ENCODE measurements at regions not wholly inside any gene's neighbourhood (a gene's known extent, or its start where the extent isn't known, plus 50 kb on each side); places are given as distances from the start of the nearest gene placed in this dataset.

DNA sequence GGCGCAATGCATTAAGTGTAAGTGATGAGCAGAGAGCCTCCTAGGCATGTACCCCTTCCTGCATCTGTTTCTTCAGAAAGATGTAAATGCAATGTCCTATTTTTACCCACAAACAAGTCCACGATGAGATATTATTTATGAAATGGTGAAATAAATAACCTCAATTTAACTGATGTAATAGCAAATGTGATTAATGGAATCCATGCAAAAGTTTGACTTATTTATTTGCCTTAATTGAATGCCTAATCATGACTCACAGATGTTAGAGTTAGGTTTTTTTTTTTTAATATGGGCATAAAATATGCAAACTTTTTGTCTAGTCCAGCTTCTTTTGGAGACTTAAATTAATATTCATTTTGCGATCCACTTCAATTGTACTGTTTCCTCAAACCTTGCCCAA lies 67.7 kb upstream of the ITGA4 start:
- TF ChIP-seq, protein P1, sequence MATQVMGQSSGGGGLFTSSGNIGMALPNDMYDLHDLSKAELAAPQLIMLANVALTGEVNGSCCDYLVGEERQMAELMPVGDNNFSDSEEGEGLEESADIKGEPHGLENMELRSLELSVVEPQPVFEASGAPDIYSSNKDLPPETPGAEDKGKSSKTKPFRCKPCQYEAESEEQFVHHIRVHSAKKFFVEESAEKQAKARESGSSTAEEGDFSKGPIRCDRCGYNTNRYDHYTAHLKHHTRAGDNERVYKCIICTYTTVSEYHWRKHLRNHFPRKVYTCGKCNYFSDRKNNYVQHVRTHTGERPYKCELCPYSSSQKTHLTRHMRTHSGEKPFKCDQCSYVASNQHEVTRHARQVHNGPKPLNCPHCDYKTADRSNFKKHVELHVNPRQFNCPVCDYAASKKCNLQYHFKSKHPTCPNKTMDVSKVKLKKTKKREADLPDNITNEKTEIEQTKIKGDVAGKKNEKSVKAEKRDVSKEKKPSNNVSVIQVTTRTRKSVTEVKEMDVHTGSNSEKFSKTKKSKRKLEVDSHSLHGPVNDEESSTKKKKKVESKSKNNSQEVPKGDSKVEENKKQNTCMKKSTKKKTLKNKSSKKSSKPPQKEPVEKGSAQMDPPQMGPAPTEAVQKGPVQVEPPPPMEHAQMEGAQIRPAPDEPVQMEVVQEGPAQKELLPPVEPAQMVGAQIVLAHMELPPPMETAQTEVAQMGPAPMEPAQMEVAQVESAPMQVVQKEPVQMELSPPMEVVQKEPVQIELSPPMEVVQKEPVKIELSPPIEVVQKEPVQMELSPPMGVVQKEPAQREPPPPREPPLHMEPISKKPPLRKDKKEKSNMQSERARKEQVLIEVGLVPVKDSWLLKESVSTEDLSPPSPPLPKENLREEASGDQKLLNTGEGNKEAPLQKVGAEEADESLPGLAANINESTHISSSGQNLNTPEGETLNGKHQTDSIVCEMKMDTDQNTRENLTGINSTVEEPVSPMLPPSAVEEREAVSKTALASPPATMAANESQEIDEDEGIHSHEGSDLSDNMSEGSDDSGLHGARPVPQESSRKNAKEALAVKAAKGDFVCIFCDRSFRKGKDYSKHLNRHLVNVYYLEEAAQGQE (IDR thresholded peaks at IDR 0.05) = no peak
- TF ChIP-seq GABPA (IDR thresholded peaks at IDR 0.05 in 1 of 2, conservative IDR thresholded peaks at IDR 0.05 in 1 of 2) (no peak), YY1 (IDR thresholded peaks at IDR 0.05) (no peak), EGR1 (IDR thresholded peaks at IDR 0.05; ENCODE audit: low read depth in 2 of 2) (no peak), TAF1 (conservative IDR thresholded peaks at IDR 0.05) (no peak), JUND (IDR thresholded peaks at IDR 0.05) (no peak), SP1 (IDR thresholded peaks at IDR 0.05) (no peak)
- TF ChIP-seq, protein P2, sequence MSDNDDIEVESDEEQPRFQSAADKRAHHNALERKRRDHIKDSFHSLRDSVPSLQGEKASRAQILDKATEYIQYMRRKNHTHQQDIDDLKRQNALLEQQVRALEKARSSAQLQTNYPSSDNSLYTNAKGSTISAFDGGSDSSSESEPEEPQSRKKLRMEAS (IDR thresholded peaks at IDR 0.05) = no peak
- TF ChIP-seq, protein P3, sequence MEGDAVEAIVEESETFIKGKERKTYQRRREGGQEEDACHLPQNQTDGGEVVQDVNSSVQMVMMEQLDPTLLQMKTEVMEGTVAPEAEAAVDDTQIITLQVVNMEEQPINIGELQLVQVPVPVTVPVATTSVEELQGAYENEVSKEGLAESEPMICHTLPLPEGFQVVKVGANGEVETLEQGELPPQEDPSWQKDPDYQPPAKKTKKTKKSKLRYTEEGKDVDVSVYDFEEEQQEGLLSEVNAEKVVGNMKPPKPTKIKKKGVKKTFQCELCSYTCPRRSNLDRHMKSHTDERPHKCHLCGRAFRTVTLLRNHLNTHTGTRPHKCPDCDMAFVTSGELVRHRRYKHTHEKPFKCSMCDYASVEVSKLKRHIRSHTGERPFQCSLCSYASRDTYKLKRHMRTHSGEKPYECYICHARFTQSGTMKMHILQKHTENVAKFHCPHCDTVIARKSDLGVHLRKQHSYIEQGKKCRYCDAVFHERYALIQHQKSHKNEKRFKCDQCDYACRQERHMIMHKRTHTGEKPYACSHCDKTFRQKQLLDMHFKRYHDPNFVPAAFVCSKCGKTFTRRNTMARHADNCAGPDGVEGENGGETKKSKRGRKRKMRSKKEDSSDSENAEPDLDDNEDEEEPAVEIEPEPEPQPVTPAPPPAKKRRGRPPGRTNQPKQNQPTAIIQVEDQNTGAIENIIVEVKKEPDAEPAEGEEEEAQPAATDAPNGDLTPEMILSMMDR (IDR thresholded peaks at IDR 0.05; ENCODE audit: low read depth, low read length, missing input control) = no peak
- TF ChIP-seq, protein P4, sequence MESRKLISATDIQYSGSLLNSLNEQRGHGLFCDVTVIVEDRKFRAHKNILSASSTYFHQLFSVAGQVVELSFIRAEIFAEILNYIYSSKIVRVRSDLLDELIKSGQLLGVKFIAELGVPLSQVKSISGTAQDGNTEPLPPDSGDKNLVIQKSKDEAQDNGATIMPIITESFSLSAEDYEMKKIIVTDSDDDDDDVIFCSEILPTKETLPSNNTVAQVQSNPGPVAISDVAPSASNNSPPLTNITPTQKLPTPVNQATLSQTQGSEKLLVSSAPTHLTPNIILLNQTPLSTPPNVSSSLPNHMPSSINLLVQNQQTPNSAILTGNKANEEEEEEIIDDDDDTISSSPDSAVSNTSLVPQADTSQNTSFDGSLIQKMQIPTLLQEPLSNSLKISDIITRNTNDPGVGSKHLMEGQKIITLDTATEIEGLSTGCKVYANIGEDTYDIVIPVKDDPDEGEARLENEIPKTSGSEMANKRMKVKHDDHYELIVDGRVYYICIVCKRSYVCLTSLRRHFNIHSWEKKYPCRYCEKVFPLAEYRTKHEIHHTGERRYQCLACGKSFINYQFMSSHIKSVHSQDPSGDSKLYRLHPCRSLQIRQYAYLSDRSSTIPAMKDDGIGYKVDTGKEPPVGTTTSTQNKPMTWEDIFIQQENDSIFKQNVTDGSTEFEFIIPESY (IDR thresholded peaks at IDR 0.05) = no peak
